ENCODE measurements at regions not wholly inside any gene's neighbourhood (a gene's known extent, or its start where the extent isn't known, plus 50 kb on each side); places are given as distances from the start of the nearest gene placed in this dataset.

DNA sequence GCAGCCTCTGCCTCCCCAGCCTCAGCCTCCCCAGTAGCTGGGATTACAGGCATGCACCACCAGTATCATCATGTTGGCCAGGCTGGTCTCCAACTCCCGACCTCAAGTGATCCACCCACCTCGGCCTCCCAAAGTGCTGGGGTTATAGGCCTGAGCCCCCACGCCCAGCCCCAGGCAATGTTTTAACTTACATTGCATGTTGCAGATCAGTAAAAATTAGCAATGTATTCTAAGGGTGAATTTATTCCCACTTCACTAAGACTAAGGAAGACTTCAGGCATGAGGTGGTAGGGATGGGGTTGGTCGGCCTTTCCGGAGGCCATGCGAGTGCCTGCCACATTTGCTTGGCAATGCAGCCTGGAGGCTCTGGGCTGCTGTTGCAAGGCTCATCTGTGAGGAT lies 66.8 kb upstream of the JDP2 start (continued):
- TF ChIP-seq CREB1 (CRISPR knock-in tag; IDR thresholded peaks at IDR 0.05; ENCODE audit: low read depth) = no peak
- TF ChIP-seq, protein P1, sequence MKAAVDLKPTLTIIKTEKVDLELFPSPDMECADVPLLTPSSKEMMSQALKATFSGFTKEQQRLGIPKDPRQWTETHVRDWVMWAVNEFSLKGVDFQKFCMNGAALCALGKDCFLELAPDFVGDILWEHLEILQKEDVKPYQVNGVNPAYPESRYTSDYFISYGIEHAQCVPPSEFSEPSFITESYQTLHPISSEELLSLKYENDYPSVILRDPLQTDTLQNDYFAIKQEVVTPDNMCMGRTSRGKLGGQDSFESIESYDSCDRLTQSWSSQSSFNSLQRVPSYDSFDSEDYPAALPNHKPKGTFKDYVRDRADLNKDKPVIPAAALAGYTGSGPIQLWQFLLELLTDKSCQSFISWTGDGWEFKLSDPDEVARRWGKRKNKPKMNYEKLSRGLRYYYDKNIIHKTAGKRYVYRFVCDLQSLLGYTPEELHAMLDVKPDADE (IDR thresholded peaks at IDR 0.05) = no peak
- TF ChIP-seq, protein P2, sequence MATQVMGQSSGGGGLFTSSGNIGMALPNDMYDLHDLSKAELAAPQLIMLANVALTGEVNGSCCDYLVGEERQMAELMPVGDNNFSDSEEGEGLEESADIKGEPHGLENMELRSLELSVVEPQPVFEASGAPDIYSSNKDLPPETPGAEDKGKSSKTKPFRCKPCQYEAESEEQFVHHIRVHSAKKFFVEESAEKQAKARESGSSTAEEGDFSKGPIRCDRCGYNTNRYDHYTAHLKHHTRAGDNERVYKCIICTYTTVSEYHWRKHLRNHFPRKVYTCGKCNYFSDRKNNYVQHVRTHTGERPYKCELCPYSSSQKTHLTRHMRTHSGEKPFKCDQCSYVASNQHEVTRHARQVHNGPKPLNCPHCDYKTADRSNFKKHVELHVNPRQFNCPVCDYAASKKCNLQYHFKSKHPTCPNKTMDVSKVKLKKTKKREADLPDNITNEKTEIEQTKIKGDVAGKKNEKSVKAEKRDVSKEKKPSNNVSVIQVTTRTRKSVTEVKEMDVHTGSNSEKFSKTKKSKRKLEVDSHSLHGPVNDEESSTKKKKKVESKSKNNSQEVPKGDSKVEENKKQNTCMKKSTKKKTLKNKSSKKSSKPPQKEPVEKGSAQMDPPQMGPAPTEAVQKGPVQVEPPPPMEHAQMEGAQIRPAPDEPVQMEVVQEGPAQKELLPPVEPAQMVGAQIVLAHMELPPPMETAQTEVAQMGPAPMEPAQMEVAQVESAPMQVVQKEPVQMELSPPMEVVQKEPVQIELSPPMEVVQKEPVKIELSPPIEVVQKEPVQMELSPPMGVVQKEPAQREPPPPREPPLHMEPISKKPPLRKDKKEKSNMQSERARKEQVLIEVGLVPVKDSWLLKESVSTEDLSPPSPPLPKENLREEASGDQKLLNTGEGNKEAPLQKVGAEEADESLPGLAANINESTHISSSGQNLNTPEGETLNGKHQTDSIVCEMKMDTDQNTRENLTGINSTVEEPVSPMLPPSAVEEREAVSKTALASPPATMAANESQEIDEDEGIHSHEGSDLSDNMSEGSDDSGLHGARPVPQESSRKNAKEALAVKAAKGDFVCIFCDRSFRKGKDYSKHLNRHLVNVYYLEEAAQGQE (IDR thresholded peaks at IDR 0.05; ENCODE audit: unreplicated experiment) = no peak
- TF ChIP-seq NANOG (IDR thresholded peaks at IDR 0.05; ENCODE audit: borderline replicate concordance) = no peak
- TF ChIP-seq, protein P3, sequence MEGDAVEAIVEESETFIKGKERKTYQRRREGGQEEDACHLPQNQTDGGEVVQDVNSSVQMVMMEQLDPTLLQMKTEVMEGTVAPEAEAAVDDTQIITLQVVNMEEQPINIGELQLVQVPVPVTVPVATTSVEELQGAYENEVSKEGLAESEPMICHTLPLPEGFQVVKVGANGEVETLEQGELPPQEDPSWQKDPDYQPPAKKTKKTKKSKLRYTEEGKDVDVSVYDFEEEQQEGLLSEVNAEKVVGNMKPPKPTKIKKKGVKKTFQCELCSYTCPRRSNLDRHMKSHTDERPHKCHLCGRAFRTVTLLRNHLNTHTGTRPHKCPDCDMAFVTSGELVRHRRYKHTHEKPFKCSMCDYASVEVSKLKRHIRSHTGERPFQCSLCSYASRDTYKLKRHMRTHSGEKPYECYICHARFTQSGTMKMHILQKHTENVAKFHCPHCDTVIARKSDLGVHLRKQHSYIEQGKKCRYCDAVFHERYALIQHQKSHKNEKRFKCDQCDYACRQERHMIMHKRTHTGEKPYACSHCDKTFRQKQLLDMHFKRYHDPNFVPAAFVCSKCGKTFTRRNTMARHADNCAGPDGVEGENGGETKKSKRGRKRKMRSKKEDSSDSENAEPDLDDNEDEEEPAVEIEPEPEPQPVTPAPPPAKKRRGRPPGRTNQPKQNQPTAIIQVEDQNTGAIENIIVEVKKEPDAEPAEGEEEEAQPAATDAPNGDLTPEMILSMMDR (conservative IDR thresholded peaks at IDR 0.05; ENCODE audit: low read depth in 2 of 2) = no peak
- TF ChIP-seq EZH2phosphoT487 (IDR thresholded peaks at IDR 0.05; ENCODE audit: unreplicated experiment) = no peak

DNA sequence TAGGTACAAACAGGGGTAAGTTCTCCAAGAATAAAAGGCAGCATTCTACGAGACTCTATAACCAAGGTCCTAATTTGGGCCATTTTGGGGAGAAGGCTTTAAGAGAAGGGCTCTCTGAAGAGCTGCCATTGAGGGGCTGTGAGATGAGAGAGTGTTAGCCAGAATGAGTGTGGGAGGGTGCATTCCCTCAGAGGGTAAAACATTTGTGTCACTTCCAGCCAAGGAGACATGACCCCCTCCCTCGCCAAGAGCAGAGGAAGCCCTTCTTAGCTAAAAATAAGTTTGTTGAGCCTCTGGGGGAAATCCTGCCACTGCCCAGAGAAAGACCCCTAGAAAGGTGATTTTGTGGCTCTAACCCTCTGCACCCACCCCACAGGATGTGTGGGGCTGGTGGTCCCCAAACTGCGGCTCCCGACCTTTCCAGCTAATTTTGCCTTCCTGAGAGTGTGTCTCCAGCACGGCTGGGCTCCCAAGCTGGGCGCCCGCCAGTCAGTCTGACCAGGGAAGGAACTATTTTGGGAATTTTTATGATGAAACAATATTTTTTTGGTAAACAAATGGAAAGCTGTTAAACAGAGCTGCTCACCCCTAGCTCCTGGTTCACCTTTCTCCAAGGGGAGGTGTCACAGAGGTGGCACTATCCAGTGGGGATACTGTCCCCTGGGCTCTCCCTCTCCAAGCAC lies 65.9 kb upstream of the JDP2 start:
- Mint-ChIP-seq H3K27ac (no peak overlapping the region), H3K27me3 (ENCODE audit: insufficient read depth, low read depth, poor library complexity) (peaks cover 6% of the 10 kb centered on the region), H3K4me3 (no peak overlapping the region), H3K9me3 (no peaks in the 10 kb centered on the region), H3K36me3 (ENCODE audit: low read depth) (no peaks in the 10 kb centered on the region), H3K4me1 (peaks cover 1% of the 10 kb centered on the region; the same call in 1 of the 3 replicates)
- H2AFZ ChIP-seq = no peak overlapping the region
- no peaks in the 10 kb centered on the region for H3F3A ChIP-seq (replicated peaks; ENCODE audit: low read depth)
- no peak overlapping the region for H3K4me3 ChIP-seq
- no peak overlapping the region for H3K27ac ChIP-seq (ENCODE audit: low read depth)
- no peaks in the 10 kb centered on the region for H3K4me1 ChIP-seq (ENCODE audit: insufficient read depth)
- no peak overlapping the region for H3K4me2 ChIP-seq
- no peaks in the 10 kb centered on the region for H3K27me3 ChIP-seq (ENCODE audit: insufficient read depth)
- no peak for ATAC-seq
- H3K79me2 ChIP-seq (replicated peaks; ENCODE audit: insufficient read depth) = no peaks in the 10 kb centered on the region
- H4K20me1 ChIP-seq (replicated peaks; ENCODE audit: insufficient read depth) = no peaks in the 10 kb centered on the region
- no peaks in the 10 kb centered on the region for H3K36me3 ChIP-seq (ENCODE audit: insufficient read depth)
- 0 out of 2 replicates have a peak, but pooled peaks cover 2% of the 10 kb centered on the region for H3K9me2 ChIP-seq (ENCODE audit: insufficient read depth)
- DNase-seq (ENCODE audit: low spot score) = no peak
- TF ChIP-seq POLR2AphosphoS5 (IDR thresholded peaks at IDR 0.05; ENCODE audit: low read depth) (no peak), EZH2 (IDR thresholded peaks at IDR 0.05; ENCODE audit: low read depth, unreplicated experiment) (no peak), NANOG (IDR thresholded peaks at IDR 0.05; ENCODE audit: borderline replicate concordance) (no peak), JUNB (IDR thresholded peaks at IDR 0.05; ENCODE audit: unreplicated experiment) (no peak)
- TF ChIP-seq, protein P4, sequence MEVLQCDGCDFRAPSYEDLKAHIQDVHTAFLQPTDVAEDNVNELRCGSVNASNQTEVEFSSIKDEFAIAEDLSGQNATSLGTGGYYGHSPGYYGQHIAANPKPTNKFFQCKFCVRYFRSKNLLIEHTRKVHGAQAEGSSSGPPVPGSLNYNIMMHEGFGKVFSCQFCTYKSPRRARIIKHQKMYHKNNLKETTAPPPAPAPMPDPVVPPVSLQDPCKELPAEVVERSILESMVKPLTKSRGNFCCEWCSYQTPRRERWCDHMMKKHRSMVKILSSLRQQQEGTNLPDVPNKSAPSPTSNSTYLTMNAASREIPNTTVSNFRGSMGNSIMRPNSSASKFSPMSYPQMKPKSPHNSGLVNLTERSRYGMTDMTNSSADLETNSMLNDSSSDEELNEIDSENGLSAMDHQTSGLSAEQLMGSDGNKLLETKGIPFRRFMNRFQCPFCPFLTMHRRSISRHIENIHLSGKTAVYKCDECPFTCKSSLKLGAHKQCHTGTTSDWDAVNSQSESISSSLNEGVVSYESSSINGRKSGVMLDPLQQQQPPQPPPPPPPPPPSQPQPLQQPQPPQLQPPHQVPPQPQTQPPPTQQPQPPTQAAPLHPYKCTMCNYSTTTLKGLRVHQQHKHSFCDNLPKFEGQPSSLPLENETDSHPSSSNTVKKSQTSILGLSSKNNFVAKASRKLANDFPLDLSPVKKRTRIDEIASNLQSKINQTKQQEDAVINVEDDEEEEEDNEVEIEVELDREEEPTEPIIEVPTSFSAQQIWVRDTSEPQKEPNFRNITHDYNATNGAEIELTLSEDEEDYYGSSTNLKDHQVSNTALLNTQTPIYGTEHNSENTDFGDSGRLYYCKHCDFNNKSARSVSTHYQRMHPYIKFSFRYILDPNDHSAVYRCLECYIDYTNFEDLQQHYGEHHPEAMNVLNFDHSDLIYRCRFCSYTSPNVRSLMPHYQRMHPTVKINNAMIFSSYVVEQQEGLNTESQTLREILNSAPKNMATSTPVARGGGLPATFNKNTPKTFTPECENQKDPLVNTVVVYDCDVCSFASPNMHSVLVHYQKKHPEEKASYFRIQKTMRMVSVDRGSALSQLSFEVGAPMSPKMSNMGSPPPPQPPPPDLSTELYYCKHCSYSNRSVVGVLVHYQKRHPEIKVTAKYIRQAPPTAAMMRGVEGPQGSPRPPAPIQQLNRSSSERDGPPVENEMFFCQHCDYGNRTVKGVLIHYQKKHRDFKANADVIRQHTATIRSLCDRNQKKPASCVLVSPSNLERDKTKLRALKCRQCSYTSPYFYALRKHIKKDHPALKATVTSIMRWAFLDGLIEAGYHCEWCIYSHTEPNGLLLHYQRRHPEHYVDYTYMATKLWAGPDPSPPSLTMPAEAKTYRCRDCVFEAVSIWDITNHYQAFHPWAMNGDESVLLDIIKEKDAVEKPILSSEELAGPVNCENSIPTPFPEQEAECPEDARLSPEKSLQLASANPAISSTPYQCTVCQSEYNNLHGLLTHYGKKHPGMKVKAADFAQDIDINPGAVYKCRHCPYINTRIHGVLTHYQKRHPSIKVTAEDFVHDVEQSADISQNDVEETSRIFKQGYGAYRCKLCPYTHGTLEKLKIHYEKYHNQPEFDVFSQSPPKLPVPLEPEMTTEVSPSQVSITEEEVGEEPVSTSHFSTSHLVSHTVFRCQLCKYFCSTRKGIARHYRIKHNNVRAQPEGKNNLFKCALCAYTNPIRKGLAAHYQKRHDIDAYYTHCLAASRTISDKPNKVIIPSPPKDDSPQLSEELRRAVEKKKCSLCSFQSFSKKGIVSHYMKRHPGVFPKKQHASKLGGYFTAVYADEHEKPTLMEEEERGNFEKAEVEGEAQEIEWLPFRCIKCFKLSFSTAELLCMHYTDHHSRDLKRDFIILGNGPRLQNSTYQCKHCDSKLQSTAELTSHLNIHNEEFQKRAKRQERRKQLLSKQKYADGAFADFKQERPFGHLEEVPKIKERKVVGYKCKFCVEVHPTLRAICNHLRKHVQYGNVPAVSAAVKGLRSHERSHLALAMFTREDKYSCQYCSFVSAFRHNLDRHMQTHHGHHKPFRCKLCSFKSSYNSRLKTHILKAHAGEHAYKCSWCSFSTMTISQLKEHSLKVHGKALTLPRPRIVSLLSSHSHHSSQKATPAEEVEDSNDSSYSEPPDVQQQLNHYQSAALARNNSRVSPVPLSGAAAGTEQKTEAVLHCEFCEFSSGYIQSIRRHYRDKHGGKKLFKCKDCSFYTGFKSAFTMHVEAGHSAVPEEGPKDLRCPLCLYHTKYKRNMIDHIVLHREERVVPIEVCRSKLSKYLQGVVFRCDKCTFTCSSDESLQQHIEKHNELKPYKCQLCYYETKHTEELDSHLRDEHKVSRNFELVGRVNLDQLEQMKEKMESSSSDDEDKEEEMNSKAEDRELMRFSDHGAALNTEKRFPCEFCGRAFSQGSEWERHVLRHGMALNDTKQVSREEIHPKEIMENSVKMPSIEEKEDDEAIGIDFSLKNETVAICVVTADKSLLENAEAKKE (CRISPR knock-in tag; IDR thresholded peaks at IDR 0.05) = no peak
- TF ChIP-seq, protein P1 (IDR thresholded peaks at IDR 0.05) = no peak
